ENCODE measurements at regions not wholly inside any gene's neighbourhood (a gene's known extent, or its start where the extent isn't known, plus 50 kb on each side); places are given as distances from the start of the nearest gene placed in this dataset.

DNA sequence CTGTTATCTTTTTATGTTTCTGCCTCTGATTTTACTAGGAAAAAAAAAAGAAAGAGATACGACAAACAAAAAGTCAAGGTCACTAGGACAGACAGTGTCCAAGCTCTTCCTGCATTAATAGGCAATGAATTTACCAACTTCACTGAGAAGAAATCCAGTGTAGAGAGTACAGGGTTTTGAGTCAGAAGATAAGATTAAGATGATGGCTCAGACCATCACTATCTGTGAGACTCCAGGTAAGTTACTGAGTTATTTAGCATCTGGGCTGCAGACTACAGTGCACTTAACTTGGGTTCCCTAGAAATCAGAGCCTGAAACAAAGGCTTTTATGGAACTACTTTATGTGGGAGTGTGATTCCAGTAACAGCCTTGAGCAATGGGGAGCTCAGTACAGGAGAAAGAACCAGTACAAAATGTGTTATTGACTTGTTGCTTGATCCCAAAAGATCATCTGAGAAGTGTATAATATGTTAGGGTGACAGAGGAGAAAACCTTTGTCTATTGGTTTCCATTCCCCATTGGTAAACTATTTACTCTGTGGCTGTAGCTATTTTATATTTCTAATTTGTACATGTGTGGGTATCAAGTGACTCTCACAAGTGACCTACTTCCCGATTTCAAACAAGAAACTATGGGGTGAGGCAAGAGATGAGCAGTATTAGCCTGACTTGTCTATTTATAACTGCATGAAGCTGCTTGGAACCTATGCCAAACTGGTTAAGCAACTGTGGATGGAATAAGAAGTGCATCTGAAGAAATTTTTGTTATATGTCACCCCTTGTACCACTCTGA lies 395.8 kb downstream of the RAB38 start:
- TF ChIP-seq, protein P1, sequence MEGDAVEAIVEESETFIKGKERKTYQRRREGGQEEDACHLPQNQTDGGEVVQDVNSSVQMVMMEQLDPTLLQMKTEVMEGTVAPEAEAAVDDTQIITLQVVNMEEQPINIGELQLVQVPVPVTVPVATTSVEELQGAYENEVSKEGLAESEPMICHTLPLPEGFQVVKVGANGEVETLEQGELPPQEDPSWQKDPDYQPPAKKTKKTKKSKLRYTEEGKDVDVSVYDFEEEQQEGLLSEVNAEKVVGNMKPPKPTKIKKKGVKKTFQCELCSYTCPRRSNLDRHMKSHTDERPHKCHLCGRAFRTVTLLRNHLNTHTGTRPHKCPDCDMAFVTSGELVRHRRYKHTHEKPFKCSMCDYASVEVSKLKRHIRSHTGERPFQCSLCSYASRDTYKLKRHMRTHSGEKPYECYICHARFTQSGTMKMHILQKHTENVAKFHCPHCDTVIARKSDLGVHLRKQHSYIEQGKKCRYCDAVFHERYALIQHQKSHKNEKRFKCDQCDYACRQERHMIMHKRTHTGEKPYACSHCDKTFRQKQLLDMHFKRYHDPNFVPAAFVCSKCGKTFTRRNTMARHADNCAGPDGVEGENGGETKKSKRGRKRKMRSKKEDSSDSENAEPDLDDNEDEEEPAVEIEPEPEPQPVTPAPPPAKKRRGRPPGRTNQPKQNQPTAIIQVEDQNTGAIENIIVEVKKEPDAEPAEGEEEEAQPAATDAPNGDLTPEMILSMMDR (IDR thresholded peaks at IDR 0.05): no peak

DNA sequence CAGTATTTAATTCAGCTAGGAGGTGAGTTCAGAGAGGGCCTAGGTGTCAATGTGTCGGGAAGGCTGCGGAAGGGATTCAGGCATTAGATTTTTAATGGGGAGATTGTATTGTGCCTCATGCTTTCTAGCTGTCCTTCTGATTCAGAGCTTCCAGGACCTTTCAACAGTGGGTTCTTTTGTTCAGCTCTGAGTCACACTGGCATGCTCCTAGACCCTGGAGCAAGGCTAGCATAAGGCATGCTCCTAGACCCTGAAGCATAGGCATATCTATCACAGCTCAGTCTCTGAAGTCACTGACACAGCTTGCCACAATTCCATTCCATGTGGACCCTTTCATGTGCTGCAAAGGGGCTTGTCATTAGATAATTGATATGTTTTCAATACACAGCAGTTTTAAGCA lies 396.9 kb downstream of the RAB38 start:
- TF ChIP-seq, protein P1 (IDR thresholded peaks at IDR 0.05): no peak

DNA sequence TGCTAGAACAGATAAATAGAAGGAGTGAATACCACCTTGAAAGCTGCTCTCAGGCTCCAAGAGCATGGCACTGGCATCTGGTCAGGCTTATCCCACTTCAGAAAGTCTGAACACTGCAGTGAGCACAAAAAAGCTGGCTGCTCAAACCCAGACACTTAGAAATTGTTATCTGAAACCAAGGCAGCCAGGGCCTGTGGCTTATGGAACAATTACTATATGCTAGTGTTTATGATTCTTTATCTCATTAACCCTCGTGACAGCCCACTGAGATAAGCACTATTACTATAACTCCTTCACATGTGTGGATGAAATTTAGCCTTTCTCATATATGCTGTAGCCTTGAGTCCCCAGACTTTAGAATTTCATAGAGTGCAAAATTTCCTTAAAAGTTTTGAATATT lies 400.2 kb downstream of the RAB38 start:
- TF ChIP-seq, protein P1 (IDR thresholded peaks at IDR 0.05): no peak

DNA sequence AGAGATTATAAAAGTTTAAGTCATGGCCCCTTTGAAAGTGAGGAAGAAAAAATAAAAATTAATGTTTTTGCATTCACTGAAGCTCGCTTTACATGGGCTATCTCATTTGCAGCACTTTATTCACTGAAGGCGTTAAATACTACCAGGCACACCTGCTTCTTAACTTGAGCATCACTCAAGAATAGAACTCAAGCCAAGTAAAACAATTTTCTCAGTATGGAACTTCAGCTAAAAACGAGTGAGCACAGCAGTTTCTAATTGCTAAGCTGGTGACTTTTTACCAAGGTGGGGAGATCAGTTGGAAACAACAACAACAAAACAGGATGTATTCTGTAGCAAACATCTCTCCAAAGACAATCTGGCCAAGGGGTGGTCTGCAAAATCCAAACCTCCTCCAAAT lies 405.6 kb downstream of the RAB38 start:
- TF ChIP-seq, protein P1 (IDR thresholded peaks at IDR 0.05): no peak

DNA sequence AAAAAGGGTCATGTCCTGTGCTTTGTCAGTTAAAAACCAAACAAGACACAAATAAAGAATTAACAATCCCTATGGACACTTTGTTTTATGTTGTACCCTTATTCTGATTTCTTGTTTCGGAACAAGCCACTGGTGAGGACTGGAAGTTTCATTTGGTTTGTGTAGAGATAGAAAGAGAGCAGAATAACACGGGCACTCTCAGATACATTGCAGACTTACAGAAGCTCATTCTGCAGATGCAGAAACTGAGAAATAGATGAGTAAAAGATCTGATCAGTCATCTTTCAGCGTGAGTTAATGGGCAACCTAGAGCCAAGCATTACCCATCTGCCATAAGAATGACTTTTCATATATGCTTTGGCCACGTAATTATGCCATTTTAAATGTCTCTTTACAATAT lies 407.6 kb downstream of the RAB38 start:
- TF ChIP-seq, protein P1 (IDR thresholded peaks at IDR 0.05): no peak

DNA sequence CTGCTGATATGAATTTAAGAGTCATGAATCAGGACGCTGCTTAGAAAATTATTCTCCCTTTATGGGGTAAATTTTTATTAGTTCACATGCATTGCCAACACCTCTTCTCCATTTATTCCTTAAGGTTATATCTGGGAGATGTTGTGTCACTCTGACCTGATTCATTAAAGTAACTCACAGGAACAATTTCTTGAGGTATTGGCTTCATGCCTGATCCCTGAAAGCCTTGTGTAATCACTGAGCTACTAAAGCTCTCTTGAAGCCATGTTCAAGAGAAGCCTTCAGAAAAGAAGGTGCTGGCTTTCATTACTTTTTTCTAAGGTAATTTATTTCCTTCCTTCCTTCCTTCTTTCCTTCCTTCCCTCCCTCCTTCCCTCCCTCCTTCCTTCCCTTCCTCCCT lies 420.6 kb downstream of the RAB38 start:
- TF ChIP-seq, protein P1 (IDR thresholded peaks at IDR 0.05): no peak

DNA sequence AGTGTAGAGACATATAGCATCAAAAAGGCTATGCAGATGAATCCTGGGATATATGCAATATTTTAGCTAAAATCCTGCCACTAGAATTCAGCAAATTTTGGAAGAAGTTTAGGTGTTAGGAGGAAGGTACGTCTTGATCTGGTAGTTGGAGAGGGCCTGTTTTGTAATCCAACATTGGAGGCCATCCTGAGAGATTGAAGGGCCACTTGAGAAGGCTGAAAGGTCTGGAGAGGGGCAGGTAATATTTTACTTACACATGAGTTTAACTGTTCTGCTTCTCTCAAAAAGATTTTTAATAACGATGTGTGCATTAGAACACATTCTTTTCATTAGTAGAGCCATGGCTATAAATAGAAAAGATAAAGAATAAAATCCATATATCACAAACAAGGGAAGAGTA lies 422.1 kb downstream of the RAB38 start:
- TF ChIP-seq, protein P1 (IDR thresholded peaks at IDR 0.05): no peak

DNA sequence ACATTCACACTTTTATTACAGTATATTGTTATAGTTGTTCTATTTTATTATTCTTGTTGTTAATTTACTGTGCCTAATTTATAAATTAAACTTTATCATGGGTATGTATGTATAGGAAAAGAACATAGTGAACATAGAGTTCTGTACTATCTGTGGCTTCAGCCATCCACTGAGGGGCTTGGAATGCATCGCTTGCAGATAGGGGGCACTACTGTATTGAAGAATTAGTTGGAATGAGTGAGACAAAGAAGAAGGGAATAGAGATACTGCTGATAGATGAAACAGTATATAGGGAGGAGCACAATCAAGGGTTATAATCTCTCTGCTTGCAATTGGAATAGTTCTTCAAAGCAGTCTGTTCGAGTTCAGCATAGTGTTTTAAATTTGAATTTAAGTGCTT lies 432.2 kb downstream of the RAB38 start:
- TF ChIP-seq, protein P1 (IDR thresholded peaks at IDR 0.05): no peak

Data from LNCAP (cell line).